PC-3 (cell line): ENCODE measurements at regions not wholly inside any gene's neighbourhood (a gene's known extent, or its start where the extent isn't known, plus 50 kb on each side); places are given as distances from the start of the nearest gene placed in this dataset.

ENCODE experiments used
- ATAC-seq: fragments of 200-7000 bp; cut with Tn5 transposase; 2 replicates; pipeline ENCODE4 v1.9.1; 2020; ENCODE audit warnings: mild to moderate bottlenecking, moderate library complexity
- BruUV-seq: library from RNA; stranded (reverse); fragments of 400-500 nt; replicated peaks from 2 replicates; lab custom pipeline; 2021; lab: Mats Ljungman, UMichigan
- CTCF ChIA-PET: fragments of 300-600 bp; sonication (Branson Sonifier 250); formaldehyde crosslinking; loops from one replicate; lab custom pipeline; 2022; ENCODE audit warnings: antibody characterized with exemption; lab: Charles Lee
- POLR2A ChIA-PET: fragments of 300-600 bp; sonication (Branson Sonifier 250); formaldehyde crosslinking; loops from one replicate; lab custom pipeline; 2022; ENCODE audit warnings: antibody characterized with exemption; ENCODE audit not compliant: unreplicated experiment; lab: Charles Lee
- DNase-seq: peaks from one replicate; pipeline ENCODE4 v3.0.0-alpha.2; 2015
- H2AFZ ChIP-seq: fragments of 300-600 bp; sonication (generic); 2 replicates; pipeline ENCODE4 v1.6.0; 2016; ENCODE audit warnings: antibody characterized with exemption, low read length
- H3F3A ChIP-seq: fragments of 300-600 bp; sonication (generic); one replicate; pipeline ENCODE4 v1.6.0; 2017; ENCODE audit warnings: antibody characterized with exemption, low read length, control low read depth, mild to moderate bottlenecking; ENCODE audit not compliant: unreplicated experiment
- H3K27ac ChIP-seq: fragments of 300-600 bp; sonication (generic); 2 replicates; pipeline ENCODE4 v1.5.1; 2016; ENCODE audit warnings: mild to moderate bottlenecking, low read length
- H3K27me3 ChIP-seq: fragments of 300-600 bp; sonication (generic); 2 replicates; pipeline ENCODE4 v1.6.1; 2016; ENCODE audit warnings: low read length, mixed read lengths
- H3K36me3 ChIP-seq: fragments of 300-600 bp; sonication (generic); 2 replicates; pipeline ENCODE4 v1.6.1; 2016; ENCODE audit warnings: low read depth, mixed run types, low read length, mixed read lengths
- H3K4me1 ChIP-seq: fragments of 300-600 bp; sonication (generic); 2 replicates; pipeline ENCODE4 v1.5.1; 2016; ENCODE audit warnings: low read length; ENCODE audit not compliant: insufficient read depth
- H3K4me2 ChIP-seq: fragments of 300-600 bp; sonication (generic); 2 replicates; pipeline ENCODE4 v1.6.0; 2016; ENCODE audit warnings: low read length
- H3K4me3 ChIP-seq: fragments of 300-600 bp; sonication (generic); 2 replicates; pipeline ENCODE4 v1.5.1; 2016; ENCODE audit warnings: mild to moderate bottlenecking, low read length, mixed read lengths
- H3K79me2 ChIP-seq: fragments of 300-600 bp; sonication (generic); 2 replicates; pipeline ENCODE4 v1.6.1; 2017; ENCODE audit warnings: low read length, mixed read lengths
- H3K9ac ChIP-seq: fragments of 300-600 bp; sonication (generic); 2 replicates; pipeline ENCODE4 v1.6.0; 2016; ENCODE audit warnings: mild to moderate bottlenecking, low read length
- H3K9me2 ChIP-seq: fragments of 300-600 bp; sonication (generic); replicated peaks from 2 replicates; pipeline ENCODE4 v1.6.1; 2016; ENCODE audit warnings: mixed run types, low read length, mixed read lengths
- H3K9me3 ChIP-seq: fragments of 300-600 bp; sonication (generic); 2 replicates; pipeline ENCODE4 v1.6.1; 2016; ENCODE audit warnings: low read length, mixed read lengths
- H4K20me1 ChIP-seq: fragments of 300-600 bp; sonication (generic); 2 replicates; pipeline ENCODE4 v1.6.1; 2016; ENCODE audit warnings: low read length, mixed read lengths
- CTCF ChIP-seq: fragments of 300-600 bp; sonication (generic); conservative IDR thresholded peaks from 2 replicates; pipeline ENCODE4 v1.5.1; 2017; ENCODE audit warnings: antibody characterized with exemption, low read depth, mild to moderate bottlenecking, low read length
- EZH2 ChIP-seq: fragments of 300-600 bp; sonication (generic); IDR thresholded peaks from one replicate; pipeline ENCODE4 v1.6.1; 2017; ENCODE audit warnings: antibody characterized with exemption, mild to moderate bottlenecking, low read length; ENCODE audit not compliant: unreplicated experiment
- EZH2phosphoT487 ChIP-seq: fragments of 300-600 bp; sonication (generic); IDR thresholded peaks from 2 replicates; pipeline ENCODE4 v1.6.1; 2018; ENCODE audit warnings: mild to moderate bottlenecking, antibody characterized with exemption, low read length, borderline replicate concordance
- intact Hi-C: fragments of 100-400 bp; cut with micrococcal nuclease; formaldehyde crosslinking; loops from 2 replicates; pipeline ENCODE4 v1.9.0; 2023

DNA sequence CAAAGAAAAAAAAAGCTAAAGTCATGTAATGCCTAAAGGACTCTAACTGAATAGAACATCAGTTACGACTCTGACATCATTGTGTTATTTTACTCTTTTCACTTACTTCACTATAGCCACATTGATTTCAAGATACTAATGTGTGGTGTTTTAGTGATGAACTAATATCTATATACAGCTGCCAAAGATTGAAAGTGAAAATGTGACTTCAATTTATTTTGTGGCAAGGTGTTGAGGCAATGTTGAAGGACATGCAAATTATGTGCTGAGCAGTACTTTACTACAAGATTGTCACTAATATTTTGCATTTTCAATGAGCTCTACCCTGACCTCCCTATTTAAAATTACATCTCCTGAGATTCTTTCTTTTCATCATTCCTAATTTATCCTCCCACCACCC lies 1911.9 kb upstream of the PCDH20 start:
- Histone ChIP-seq H3K27ac (no peak overlapping the region), H4K20me1 (no peaks in the 10 kb centered on the region), H3K27me3 (no peaks in the 10 kb centered on the region), H3K79me2 (no peaks in the 10 kb centered on the region), H3K9me2 (no peaks in the 10 kb centered on the region), H3F3A (no peaks in the 10 kb centered on the region), H3K9ac (no peak overlapping the region), H3K36me3 (no peaks in the 10 kb centered on the region), H3K4me2 (no peak overlapping the region), H3K9me3 (no peaks in the 10 kb centered on the region), H3K4me3 (no peak overlapping the region), H2AFZ (no peak overlapping the region), H3K4me1 (no peaks in the 10 kb centered on the region)
- CTCF ChIA-PET = no interaction called here
- intact Hi-C loops = no loop called here
- no TSS peak for BruUV-seq
- POLR2A ChIA-PET = no interaction called here
- DNase-seq (no peak), ATAC-seq (no peak)
- no peak for TF ChIP-seq CTCF
- TF ChIP-seq EZH2phosphoT487 = no peak
- no peak for TF ChIP-seq EZH2

DNA sequence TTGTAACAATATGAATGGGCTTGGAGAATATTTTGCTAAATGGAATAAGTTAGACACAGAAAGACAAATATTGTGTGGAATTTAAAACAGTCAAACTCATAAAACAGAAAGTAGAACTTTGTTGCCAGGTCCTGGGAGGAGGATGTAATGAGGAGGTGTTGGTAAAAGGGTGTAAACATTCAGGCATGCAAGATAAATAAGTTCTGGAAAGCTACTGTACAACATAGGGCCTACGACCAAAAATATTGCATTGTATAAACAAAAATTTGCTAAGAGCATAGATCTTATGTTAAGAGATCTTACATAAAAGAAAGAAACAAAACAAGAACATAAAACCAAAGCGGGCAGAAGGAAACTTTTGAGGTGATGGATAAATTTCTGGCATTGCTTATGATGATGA lies 1907.8 kb upstream of the PCDH20 start:
- TF ChIP-seq CTCF = no peak
- no peak for TF ChIP-seq EZH2
- no peak for TF ChIP-seq EZH2phosphoT487
- Histone ChIP-seq H3K9me2 (no peaks in the 10 kb centered on the region), H3K4me1 (no peaks in the 10 kb centered on the region), H3K27me3 (no peaks in the 10 kb centered on the region), H3K27ac (no peak overlapping the region), H3F3A (no peaks in the 10 kb centered on the region), H3K9ac (no peak overlapping the region), H2AFZ (no peak overlapping the region), H4K20me1 (no peaks in the 10 kb centered on the region), H3K9me3 (no peaks in the 10 kb centered on the region), H3K36me3 (no peaks in the 10 kb centered on the region), H3K4me2 (no peak overlapping the region), H3K4me3 (no peak overlapping the region), H3K79me2 (no peaks in the 10 kb centered on the region)
- intact Hi-C loops = no loop called here
- no TSS peak for BruUV-seq
- no peak for ATAC-seq
- POLR2A ChIA-PET = no interaction called here
- no peak for DNase-seq
- CTCF ChIA-PET = no interaction called here

DNA sequence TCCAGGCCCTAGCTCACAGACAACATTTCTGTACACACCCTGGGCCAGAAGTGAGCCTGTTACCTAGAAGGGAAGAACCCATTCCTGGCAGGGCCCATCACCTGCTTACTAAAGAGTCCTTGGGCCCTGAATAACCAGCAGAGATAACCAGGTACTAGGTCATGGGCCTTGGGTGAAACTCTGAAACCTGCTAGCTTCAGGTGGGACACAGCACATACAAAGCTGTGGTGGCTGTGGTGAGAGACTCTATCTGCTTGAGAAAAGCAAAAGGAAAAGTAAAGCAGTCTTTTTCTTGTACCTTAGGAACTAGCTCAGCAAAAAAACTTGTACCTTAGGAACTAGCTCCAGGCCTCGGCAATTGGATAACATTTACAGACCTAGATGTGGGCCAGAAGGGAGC lies 1895.9 kb upstream of the PCDH20 start:
- Histone ChIP-seq H3K4me2 (no peak overlapping the region), H3K9ac (no peak overlapping the region), H3K9me2 (no peaks in the 10 kb centered on the region), H3K36me3 (no peaks in the 10 kb centered on the region), H3K4me1 (no peaks in the 10 kb centered on the region), H3K9me3 (no peaks in the 10 kb centered on the region), H3K4me3 (no peak overlapping the region), H3K27me3 (no peaks in the 10 kb centered on the region), H3F3A (no peaks in the 10 kb centered on the region), H4K20me1 (no peaks in the 10 kb centered on the region), H3K79me2 (no peaks in the 10 kb centered on the region), H2AFZ (no peak overlapping the region), H3K27ac (no peak overlapping the region)
- no TSS peak for BruUV-seq
- no peak for TF ChIP-seq EZH2
- no peak for TF ChIP-seq CTCF
- no peak for TF ChIP-seq EZH2phosphoT487
- intact Hi-C loops = no loop called here
- no peak for ATAC-seq
- DNase-seq = no peak
- ChIA-PET CTCF (no interaction called here), POLR2A (no interaction called here)
